GM12864 (cell line): ENCODE measurements at regions not wholly inside any gene's neighbourhood (a gene's known extent, or its start where the extent isn't known, plus 50 kb on each side); places are given as distances from the start of the nearest gene placed in this dataset.

ENCODE experiments used
- DNase-seq: peaks from one replicate; pipeline ENCODE4 v3.0.0-alpha.2; 2011; ENCODE audit warnings: low read depth
- H3K4me3 ChIP-seq: 2 replicates; pipeline ENCODE4 v1.5.1; 2011; ENCODE audit warnings: mild to moderate bottlenecking, low read depth, low read length, control low read depth
- TF ChIP-seq, protein P1 (sequence below): IDR thresholded peaks from 2 replicates; pipeline ENCODE4 v1.5.1; 2011; ENCODE audit warnings: low read depth, mild to moderate bottlenecking, moderate library complexity, low read length, control low read depth, inconsistent platforms; ENCODE audit errors: missing control alignments

DNA sequence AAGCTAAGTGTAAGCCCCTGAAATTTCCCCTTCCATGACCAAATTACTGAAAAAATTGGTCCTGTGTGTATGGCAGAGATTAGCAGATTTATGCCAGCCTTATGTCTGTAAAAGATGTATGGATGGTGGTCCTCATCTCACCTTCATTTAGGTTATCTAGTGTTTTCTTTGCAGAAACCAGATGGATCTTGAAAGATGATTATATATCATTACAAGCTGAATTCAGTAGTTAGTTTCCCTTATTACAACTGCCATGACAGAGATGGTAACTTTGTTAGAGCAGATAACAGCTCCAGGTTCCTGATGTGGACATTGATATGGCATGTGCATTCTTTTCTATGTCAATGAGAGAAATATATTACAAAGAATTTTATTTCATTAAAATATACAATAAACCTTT, 1403.2 kb upstream of the CDH6 start:
- DNase-seq: no peak
- TF ChIP-seq, protein P1, sequence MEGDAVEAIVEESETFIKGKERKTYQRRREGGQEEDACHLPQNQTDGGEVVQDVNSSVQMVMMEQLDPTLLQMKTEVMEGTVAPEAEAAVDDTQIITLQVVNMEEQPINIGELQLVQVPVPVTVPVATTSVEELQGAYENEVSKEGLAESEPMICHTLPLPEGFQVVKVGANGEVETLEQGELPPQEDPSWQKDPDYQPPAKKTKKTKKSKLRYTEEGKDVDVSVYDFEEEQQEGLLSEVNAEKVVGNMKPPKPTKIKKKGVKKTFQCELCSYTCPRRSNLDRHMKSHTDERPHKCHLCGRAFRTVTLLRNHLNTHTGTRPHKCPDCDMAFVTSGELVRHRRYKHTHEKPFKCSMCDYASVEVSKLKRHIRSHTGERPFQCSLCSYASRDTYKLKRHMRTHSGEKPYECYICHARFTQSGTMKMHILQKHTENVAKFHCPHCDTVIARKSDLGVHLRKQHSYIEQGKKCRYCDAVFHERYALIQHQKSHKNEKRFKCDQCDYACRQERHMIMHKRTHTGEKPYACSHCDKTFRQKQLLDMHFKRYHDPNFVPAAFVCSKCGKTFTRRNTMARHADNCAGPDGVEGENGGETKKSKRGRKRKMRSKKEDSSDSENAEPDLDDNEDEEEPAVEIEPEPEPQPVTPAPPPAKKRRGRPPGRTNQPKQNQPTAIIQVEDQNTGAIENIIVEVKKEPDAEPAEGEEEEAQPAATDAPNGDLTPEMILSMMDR: no peak
- H3K4me3 ChIP-seq: no peak overlapping the region

DNA sequence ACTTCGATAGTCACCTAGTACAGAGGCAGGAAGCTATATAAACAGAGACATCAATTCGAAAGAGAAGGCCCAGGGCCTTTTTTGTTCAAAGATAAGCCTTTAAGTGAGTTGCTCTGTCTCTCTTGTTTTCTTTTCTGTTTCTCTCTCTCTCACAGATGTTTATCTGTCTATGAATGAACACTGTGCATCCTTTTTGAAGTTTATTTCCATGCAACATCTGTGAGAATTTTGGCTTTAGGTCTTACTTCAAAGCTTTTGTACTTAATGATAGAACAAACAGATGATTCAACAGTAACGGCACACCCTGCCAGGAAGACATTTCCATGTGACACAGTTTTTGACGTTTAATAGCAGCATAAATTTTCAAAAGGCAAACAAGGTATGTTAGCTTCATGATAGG, 1413.1 kb upstream of the CDH6 start:
- TF ChIP-seq, protein P1: no peak
- no peak overlapping the region for H3K4me3 ChIP-seq
- no peak for DNase-seq

DNA sequence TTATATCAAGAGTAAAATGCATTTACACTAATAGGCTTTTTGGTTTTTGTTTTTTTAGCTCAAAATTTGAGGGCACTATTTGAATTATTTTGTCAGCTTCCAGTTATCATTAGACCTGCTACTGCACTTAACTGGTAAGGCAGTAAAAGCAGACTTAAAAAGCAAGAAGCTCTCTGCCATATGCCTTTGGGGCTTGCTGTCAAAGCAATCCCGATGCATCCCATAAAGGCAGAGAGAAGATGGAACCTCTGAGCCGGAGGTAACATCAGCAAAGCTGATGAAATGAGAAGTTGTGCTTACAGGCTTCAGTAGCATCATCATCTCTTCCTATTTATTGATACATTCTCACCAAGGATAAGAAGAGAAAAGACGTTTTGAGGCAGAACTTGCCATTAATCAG, 1414.3 kb upstream of the CDH6 start:
- DNase-seq: no peak
- TF ChIP-seq, protein P1: no peak
- H3K4me3 ChIP-seq: no peak overlapping the region

DNA sequence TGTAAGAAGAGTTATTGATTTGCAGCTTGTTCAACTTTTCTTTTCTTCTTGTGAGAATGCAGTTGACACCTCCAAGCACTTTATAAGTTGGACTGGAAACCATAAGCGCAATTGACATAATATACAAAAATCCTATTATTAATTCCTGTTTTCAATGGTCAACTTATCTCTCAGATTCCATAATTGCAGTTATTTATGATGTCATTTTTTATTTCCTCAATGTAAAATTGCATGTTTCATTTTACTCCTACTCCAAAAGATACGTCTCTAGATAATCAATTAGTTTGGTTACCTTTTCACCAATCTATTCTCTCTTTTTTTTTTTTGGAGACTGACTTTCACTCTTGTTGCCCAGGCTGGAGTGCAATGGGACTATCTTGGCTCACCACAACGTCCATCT, 1416.1 kb upstream of the CDH6 start:
- TF ChIP-seq, protein P1: no peak

DNA sequence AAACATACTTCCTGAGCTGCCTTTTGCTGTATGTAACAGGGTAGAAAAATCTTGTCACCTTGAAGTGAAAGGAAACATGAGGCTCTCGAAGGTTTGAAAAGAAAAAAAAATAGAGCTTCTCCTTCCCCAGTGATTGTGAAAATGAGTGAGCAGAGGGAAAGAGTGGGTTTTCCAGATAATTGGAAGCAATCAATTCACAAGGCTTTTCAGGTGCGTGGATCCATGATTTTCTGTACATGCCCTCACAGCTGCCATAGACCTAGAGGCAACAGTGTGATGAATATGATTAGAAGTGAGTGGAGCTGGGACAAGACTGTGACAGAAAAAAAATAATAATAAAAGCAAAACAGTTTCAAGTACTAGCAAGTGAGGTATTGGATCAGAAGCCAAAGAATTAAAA, 1422.5 kb upstream of the CDH6 start:
- DNase-seq: no peak
- H3K4me3 ChIP-seq: no peak overlapping the region
- TF ChIP-seq, protein P1: no peak

More for the DNA sequence above, 1416.1 kb upstream of the CDH6 start:
- no peak for DNase-seq
- H3K4me3 ChIP-seq: no peak overlapping the region

DNA sequence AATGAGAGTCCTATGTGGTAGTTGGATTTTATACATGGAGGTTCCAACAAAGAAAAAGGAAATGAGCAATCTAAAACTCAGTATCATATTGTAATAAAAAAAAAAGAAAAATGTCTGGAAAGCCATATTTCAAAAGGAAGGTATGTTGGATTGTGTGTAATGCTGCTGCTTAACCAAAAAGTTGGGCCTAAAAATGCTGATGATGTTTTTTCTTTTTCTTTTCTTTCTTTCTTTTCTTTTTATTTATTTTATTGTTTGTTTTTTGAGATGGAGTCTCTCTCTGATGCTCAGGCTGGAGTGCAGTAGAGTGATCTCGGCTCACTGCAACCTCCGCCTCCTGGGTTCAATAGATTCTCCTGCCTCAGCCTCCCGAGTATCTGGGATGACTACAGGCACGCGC, 1424.0 kb upstream of the CDH6 start:
- DNase-seq: no peak
- TF ChIP-seq, protein P1: no peak
- no peak overlapping the region for H3K4me3 ChIP-seq

DNA sequence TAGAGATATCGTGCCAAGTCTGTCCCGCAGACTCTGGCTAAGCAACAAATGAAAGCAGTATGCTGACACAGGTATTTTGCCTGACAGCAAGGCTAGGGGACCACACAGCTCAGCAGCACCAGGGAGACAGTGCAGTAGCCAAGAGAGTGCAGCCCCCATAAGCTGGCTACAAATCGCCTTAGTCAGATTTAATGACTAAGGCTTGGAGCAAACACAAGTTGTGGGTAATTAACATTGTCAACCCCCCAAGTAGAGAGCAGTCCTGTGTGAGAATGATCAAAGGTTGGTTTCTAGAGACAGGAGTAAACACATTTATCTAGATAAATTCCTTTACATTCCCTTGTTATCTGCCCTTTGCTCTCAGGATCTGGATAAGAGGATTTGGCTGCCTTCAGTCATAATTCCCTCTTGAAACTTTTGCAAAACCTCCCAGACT, 1434.5 kb upstream of the CDH6 start:
- no peak for DNase-seq
- TF ChIP-seq, protein P1: no peak
- no peak overlapping the region for H3K4me3 ChIP-seq
